ENCODE measurements at regions not wholly inside any gene's neighbourhood (a gene's known extent, or its start where the extent isn't known, plus 50 kb on each side); places are given as distances from the start of the nearest gene placed in this dataset.

DNA sequence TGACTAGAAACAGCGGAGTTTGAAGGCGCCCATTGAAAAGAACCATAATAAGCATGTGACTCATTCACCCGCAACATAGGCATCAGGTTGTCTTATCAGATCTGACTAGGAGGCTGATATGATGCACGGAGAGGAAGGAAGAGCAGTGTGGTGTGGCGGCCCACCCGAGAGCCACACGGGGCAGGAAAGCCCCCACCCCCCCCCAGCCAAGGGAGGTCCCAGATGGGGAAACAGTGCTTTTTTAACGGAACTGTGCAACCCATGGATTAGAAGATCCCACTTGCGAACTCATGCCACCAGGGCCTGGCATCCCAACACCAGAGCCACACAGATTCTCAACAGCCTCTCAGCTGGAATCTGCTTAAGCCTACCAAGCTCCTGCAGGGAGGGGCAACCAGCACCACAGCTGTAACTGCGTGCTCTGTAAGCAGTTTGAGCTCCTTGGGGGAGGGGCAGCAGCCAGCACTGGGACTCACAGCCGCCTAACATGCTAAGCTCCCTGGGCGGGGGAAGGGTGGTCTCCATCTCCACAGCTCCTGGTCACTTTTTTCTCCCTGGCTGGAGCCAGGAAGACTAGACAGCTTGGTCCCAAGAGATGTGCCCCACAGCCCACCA is 466.2 kb downstream of the PDGFC start:
- ATAC-seq: no peak
- no peak for DNase-seq
- Histone ChIP-seq H3K4me3 (no peak overlapping the region), H3K4me1 (no peaks in the 10 kb centered on the region), H3K27ac (no peak overlapping the region), H3K36me3 (no peaks in the 10 kb centered on the region), H3K27me3 (no peaks in the 10 kb centered on the region), H3K9me3 (no peaks in the 10 kb centered on the region)
- TF ChIP-seq, protein P1, sequence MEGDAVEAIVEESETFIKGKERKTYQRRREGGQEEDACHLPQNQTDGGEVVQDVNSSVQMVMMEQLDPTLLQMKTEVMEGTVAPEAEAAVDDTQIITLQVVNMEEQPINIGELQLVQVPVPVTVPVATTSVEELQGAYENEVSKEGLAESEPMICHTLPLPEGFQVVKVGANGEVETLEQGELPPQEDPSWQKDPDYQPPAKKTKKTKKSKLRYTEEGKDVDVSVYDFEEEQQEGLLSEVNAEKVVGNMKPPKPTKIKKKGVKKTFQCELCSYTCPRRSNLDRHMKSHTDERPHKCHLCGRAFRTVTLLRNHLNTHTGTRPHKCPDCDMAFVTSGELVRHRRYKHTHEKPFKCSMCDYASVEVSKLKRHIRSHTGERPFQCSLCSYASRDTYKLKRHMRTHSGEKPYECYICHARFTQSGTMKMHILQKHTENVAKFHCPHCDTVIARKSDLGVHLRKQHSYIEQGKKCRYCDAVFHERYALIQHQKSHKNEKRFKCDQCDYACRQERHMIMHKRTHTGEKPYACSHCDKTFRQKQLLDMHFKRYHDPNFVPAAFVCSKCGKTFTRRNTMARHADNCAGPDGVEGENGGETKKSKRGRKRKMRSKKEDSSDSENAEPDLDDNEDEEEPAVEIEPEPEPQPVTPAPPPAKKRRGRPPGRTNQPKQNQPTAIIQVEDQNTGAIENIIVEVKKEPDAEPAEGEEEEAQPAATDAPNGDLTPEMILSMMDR (IDR thresholded peaks at IDR 0.05): no peak
- intact Hi-C loops (cut with DNase I): no loop called here

DNA sequence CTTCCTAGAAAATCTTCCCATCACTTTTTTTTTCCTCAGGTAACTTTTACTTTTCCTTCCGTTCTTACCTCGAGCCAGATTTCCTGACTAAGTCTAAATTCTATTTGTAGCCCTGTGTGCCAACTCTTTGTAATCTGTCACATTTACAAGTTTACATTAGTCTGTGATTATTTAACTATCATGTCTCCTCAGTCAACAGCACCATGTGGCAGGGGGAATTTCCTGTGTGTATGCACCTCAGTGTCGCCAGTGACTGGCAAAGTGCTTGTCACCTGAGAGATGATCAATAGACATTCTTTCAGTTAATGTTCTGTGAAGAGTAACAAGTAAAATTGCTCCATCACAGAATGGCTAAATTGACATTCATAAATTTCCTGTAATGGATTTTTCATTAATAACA is 468.5 kb downstream of the PDGFC start:
- Histone ChIP-seq H3K36me3 (no peaks in the 10 kb centered on the region), H3K27me3 (no peaks in the 10 kb centered on the region), H3K4me3 (no peak overlapping the region), H3K4me1 (no peaks in the 10 kb centered on the region), H3K9me3 (no peaks in the 10 kb centered on the region), H3K27ac (no peak overlapping the region)
- ATAC-seq (no peak), DNase-seq (no peak)
- intact Hi-C loops (cut with DNase I): no loop called here
- TF ChIP-seq, protein P1 (IDR thresholded peaks at IDR 0.05): no peak

DNA sequence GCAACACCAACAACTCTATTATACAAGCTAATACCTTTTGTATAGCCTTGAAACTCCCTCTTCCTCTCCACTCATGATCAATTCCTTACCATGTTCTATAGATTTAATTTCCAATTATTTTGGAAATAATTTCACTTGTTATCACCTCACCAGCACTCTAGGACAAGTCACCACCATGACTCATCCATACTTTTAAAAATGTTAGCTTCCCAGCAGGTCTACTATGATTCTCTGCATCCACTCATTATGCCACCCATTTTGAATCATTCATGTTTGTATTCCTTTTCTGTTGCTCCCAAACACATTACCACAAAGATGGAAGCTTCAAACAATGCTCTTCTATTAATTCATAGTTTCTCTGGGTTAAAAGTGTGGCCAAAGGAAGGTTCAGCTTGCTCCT is 469.6 kb downstream of the PDGFC start:
- H3K9me3 ChIP-seq: no peaks in the 10 kb centered on the region
- no peaks in the 10 kb centered on the region for H3K36me3 ChIP-seq
- H3K4me3 ChIP-seq: no peak overlapping the region
- no peaks in the 10 kb centered on the region for H3K4me1 ChIP-seq
- intact Hi-C loops (cut with DNase I): no loop called here
- no peak for DNase-seq
- no peak for ATAC-seq
- no peak overlapping the region for H3K27ac ChIP-seq
- TF ChIP-seq, protein P1 (IDR thresholded peaks at IDR 0.05): no peak
- H3K27me3 ChIP-seq: no peaks in the 10 kb centered on the region

DNA sequence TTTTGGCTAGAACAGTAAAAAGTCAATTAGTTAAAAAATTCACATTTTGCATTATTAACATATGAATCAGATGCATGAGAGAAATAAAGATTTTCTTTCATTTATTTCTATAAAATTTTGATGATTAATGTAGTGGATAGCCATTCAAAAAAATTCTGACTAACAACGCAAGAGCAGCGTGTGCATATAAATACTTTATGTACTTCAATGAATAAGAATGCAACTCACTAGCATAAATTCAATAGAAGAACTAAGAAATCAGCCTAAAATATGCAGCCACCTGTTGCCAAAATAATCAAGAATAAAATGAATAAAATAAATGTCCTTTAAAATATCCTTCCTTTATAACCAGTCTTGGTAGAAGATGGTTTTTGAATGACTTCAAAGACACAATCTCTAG is 471.9 kb downstream of the PDGFC start:
- H3K27me3 ChIP-seq: no peaks in the 10 kb centered on the region
- intact Hi-C loops (cut with DNase I): no loop called here
- H3K27ac ChIP-seq: no peak overlapping the region
- no peaks in the 10 kb centered on the region for H3K9me3 ChIP-seq
- DNase-seq (no peak), ATAC-seq (no peak)
- H3K4me1 ChIP-seq: no peaks in the 10 kb centered on the region
- no peaks in the 10 kb centered on the region for H3K36me3 ChIP-seq
- TF ChIP-seq, protein P1 (IDR thresholded peaks at IDR 0.05): no peak
- no peak overlapping the region for H3K4me3 ChIP-seq

DNA sequence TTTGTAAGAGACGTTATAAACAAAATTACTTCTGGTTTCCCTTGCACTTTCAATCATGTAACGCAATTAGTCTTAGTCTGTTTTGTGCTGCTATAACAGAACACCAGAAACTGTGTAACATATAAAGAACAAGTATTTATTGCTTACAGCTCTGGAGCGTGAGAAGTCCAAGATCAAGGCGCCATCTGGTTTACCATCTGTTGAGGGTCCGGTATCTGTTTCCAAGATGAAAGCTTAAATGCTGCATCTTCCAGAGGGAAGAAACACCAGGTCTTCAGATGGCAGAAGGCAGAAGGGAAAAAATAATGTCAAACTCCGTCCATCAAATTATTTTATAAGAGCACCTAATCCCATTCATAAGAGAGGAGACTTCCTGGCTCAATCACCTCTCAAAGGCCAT is 474.1 kb downstream of the PDGFC start:
- Histone ChIP-seq H3K36me3 (no peaks in the 10 kb centered on the region), H3K27me3 (no peaks in the 10 kb centered on the region), H3K27ac (no peak overlapping the region), H3K9me3 (no peaks in the 10 kb centered on the region), H3K4me3 (no peak overlapping the region), H3K4me1 (no peaks in the 10 kb centered on the region)
- DNase-seq (no peak), ATAC-seq (no peak)
- TF ChIP-seq, protein P1 (IDR thresholded peaks at IDR 0.05): no peak
- intact Hi-C loops (cut with DNase I): no loop called here

DNA sequence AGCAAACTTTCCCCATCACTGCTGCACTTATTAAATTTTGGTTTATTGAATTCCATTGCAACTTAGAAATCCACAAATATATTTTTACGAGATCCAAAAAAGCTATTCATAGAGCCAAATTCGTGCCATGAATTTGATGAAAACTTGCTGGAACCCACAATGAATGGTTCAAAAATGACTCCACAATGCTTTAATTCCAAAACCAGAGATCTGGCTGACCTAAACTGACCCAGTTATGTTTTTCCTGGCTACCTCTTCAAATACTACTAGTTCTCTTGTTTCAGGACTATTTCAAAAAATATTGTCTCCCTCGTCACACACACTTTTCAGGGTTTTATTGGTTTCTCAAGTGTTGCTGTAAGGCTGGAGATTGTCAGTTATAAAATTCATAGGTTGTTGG is 474.8 kb downstream of the PDGFC start:
- H3K27me3 ChIP-seq: no peaks in the 10 kb centered on the region
- TF ChIP-seq, protein P1 (IDR thresholded peaks at IDR 0.05): no peak
- no peak for DNase-seq
- no peak overlapping the region for H3K4me3 ChIP-seq
- ATAC-seq: no peak
- H3K4me1 ChIP-seq: no peaks in the 10 kb centered on the region
- no peaks in the 10 kb centered on the region for H3K36me3 ChIP-seq
- intact Hi-C loops (cut with DNase I): no loop called here
- no peak overlapping the region for H3K27ac ChIP-seq
- no peaks in the 10 kb centered on the region for H3K9me3 ChIP-seq
